ENCODE measurements at regions not wholly inside any gene's neighbourhood (a gene's known extent, or its start where the extent isn't known, plus 50 kb on each side); places are given as distances from the start of the nearest gene placed in this dataset.

DNA sequence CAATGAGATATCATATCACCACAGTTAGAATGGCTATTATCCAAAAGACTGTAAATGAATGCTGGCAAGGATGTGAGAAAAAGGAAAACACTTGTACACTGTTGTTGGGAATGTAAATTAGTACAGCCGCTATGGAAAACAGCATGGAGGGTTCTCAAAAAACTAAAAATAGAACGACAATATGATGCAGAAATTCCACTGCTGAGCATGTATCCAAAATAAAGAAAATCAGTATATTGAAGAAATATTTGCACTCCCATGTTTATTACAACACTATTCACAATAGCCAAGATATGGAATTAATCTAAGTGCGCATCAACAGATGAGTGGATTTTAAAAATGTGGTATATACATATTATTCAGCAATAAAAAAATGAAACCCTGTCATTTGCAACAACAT is 898.9 kb upstream of the MAN1A1 start:
- H3K27me3 ChIP-seq (ENCODE audit: control insufficient read depth, insufficient read depth, low read length): no peaks in the 10 kb centered on the region
- ChIA-PET CTCF (no interaction called here), POLR2A (no interaction called here)
- no peak overlapping the region for H3K27ac ChIP-seq (ENCODE audit: low read depth, low read length)
- no peak overlapping the region for H3K4me3 ChIP-seq (ENCODE audit: low read depth, low read length)
- no peak for TF ChIP-seq CTCF (IDR thresholded peaks at IDR 0.05; ENCODE audit: low read depth, low read length)
- no peak for DNase-seq (ENCODE audit: low read depth, low spot score)
- 0 out of 2 replicates have a peak, but pooled peaks cover 3% of the 10 kb centered on the region for H3K9me3 ChIP-seq (ENCODE audit: control insufficient read depth, insufficient read depth, low read length)

GRCh38 chr6:120237221-120237620 is 887.7 kb upstream of the MAN1A1 start:
- H3K4me3 ChIP-seq (ENCODE audit: low read depth, low read length): no peak overlapping the region
- no peak overlapping the region for H3K27ac ChIP-seq (ENCODE audit: low read depth, low read length)
- no peak for DNase-seq (ENCODE audit: low read depth, low spot score)
- CTCF ChIA-PET: no interaction called here
- no peaks in the 10 kb centered on the region for H3K27me3 ChIP-seq (ENCODE audit: control insufficient read depth, insufficient read depth, low read length)
- POLR2A ChIA-PET: no interaction called here
- no peak for TF ChIP-seq CTCF (IDR thresholded peaks at IDR 0.05; ENCODE audit: low read depth, low read length)
- peaks cover 3% of the 10 kb centered on the region for H3K9me3 ChIP-seq (ENCODE audit: control insufficient read depth, insufficient read depth, low read length)

DNA sequence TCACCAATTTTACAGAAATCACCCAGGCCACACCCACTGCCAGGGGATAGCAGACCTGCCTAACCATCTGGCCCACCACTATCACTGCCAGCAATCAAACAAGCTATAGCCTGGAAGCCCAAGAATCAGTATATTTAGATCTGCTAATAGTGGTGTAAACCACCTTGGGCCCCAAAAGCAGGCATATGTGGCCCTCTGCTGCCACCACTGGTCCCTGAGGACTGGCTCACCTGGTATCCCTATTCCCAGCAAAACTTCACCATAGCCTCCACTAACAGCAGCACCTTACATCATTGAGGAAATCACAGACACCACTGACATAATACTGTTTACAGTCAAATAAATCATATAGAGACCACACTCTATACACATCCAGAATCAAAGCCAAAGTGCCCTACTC is 880.4 kb upstream of the MAN1A1 start:
- Histone ChIP-seq H3K27ac (ENCODE audit: low read depth, low read length) (no peak overlapping the region), H3K4me3 (ENCODE audit: low read depth, low read length) (no peak overlapping the region), H3K9me3 (ENCODE audit: control insufficient read depth, insufficient read depth, low read length) (peaks cover 26% of the 10 kb centered on the region), H3K27me3 (ENCODE audit: control insufficient read depth, insufficient read depth, low read length) (no peaks in the 10 kb centered on the region)
- DNase-seq (ENCODE audit: low read depth, low spot score): no peak
- ChIA-PET CTCF (no interaction called here), POLR2A (no interaction called here)
- no peak for TF ChIP-seq CTCF (IDR thresholded peaks at IDR 0.05; ENCODE audit: low read depth, low read length)

DNA sequence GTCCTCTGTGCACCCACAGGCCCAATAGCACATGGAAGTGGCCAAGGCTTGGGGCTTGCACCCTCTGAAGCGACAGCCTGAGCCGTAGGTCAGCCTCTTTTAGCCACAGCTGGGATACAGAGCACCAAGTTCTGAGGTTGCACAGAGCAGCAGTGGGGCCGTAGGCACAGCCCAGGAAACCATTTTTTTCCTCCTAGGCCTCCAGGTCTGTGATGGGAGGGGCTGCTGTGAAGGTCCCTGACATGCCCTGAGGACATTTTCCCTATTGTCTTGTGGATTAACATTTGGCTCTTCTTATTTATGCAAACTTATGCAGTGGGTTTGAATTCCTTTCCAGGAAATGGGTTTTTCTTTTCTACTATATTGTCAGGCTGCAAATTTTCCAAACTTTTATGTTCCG is 878.7 kb upstream of the MAN1A1 start:
- Histone ChIP-seq H3K4me3 (ENCODE audit: low read depth, low read length) (no peak overlapping the region), H3K27ac (ENCODE audit: low read depth, low read length) (no peak overlapping the region), H3K9me3 (ENCODE audit: control insufficient read depth, insufficient read depth, low read length) (peaks cover 22% of the 10 kb centered on the region), H3K27me3 (ENCODE audit: control insufficient read depth, insufficient read depth, low read length) (no peaks in the 10 kb centered on the region)
- POLR2A ChIA-PET: no interaction called here
- DNase-seq (ENCODE audit: low read depth, low spot score): no peak
- CTCF ChIA-PET: no interaction called here
- TF ChIP-seq CTCF (IDR thresholded peaks at IDR 0.05; ENCODE audit: low read depth, low read length): no peak

- Histone ChIP-seq H3K27me3 (ENCODE audit: control insufficient read depth, insufficient read depth, low read length) (no peaks in the 10 kb centered on the region), H3K9me3 (ENCODE audit: control insufficient read depth, insufficient read depth, low read length) (no peaks in the 10 kb centered on the region; the same call in 1 of the 2 replicates), H3K4me3 (ENCODE audit: low read depth, low read length) (no peak overlapping the region), H3K27ac (ENCODE audit: low read depth, low read length) (no peak overlapping the region)
- DNase-seq (ENCODE audit: low read depth, low spot score): no peak
- no peak for TF ChIP-seq CTCF (IDR thresholded peaks at IDR 0.05; ENCODE audit: low read depth, low read length)
- ChIA-PET CTCF (no interaction called here), POLR2A (no interaction called here)
Measured at GRCh38 chr6:120219339-120219738, 869.8 kb upstream of the MAN1A1 start.

Measured in AG04450 (cell line).